Duodenal mucosa (tissue), 2 donors: ENCODE measurements at regions not wholly inside any gene's neighbourhood (a gene's known extent, or its start where the extent isn't known, plus 50 kb on each side); places are given as distances from the start of the nearest gene placed in this dataset.

Experiments
- H3K27ac ChIP-seq: one replicate; pipeline ENCODE4 v1.7.0; 2013; ENCODE audit warnings: low read depth, low read length
- H3K27me3 ChIP-seq, 2 donors: one replicate each; pipeline ENCODE4 v1.7.0; 2013; ENCODE audit warnings: low read length in 2 of 2, control low read depth in 1 of 2; ENCODE audit not compliant: insufficient read depth in 2 of 2, control insufficient read depth in 1 of 2
- H3K36me3 ChIP-seq, 2 donors: one replicate each; pipeline ENCODE4 v1.7.0; 2013; ENCODE audit warnings: low read length in 2 of 2, control low read depth in 1 of 2; ENCODE audit not compliant: insufficient read depth in 2 of 2, control insufficient read depth in 1 of 2
- H3K4me1 ChIP-seq, 2 donors: one replicate each; pipeline ENCODE4 v1.7.0; 2013; ENCODE audit warnings: low read length in 2 of 2, control low read depth in 1 of 2; ENCODE audit not compliant: insufficient read depth in 2 of 2, control insufficient read depth in 1 of 2
- H3K4me3 ChIP-seq, 2 donors: one replicate each; pipeline ENCODE4 v1.7.0; 2013; ENCODE audit warnings: low read length in 2 of 2, low read depth in 1 of 2
- H3K9ac ChIP-seq, 2 donors: one replicate each; pipeline ENCODE4 v1.7.0; 2013; ENCODE audit warnings: low read length in 2 of 2, low read depth in 1 of 2
- H3K9me3 ChIP-seq, 2 donors: one replicate each; pipeline ENCODE4 v1.7.0; 2013; ENCODE audit warnings: low read length in 2 of 2, control low read depth in 1 of 2; ENCODE audit not compliant: control insufficient read depth in 1 of 2

GRCh38 chr6:71134929-71135642 lies 153.5 kb upstream of the OGFRL1 start:
- Histone ChIP-seq H3K9me3 (no peaks in the 10 kb centered on the region), H3K36me3 (no peaks in the 10 kb centered on the region), H3K27me3 (no peaks in the 10 kb centered on the region), H3K4me3 (no peak overlapping the region), H3K9ac (no peak overlapping the region), H3K4me1 (no peaks in the 10 kb centered on the region), H3K27ac (no peak overlapping the region)

DNA sequence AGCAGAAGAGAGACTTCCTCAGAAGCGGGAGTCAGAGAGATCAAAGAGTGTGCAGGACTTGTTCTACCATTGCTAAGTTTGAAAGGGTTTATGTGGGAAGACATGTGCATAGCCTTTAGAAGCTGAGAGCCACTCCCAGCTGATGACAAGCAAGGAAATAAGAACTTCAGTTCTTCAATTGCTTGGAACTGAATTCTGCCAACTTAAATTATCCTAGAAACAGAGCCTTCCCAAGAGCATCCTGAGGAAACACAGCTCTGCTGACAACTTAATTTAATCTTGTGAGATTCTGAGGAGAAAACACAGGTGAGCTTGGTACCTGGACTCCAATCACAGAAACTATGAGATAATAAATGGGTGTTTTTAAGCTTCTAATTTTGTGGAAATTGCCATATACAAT lies 150.6 kb upstream of the OGFRL1 start:
- H3K27me3 ChIP-seq: no peaks in the 10 kb centered on the region
- no peak overlapping the region for H3K4me3 ChIP-seq
- H3K36me3 ChIP-seq: no peaks in the 10 kb centered on the region
- H3K9me3 ChIP-seq: no peaks in the 10 kb centered on the region
- no peak overlapping the region for H3K9ac ChIP-seq
- H3K27ac ChIP-seq: no peak overlapping the region
- H3K4me1 ChIP-seq: no peaks in the 10 kb centered on the region

DNA sequence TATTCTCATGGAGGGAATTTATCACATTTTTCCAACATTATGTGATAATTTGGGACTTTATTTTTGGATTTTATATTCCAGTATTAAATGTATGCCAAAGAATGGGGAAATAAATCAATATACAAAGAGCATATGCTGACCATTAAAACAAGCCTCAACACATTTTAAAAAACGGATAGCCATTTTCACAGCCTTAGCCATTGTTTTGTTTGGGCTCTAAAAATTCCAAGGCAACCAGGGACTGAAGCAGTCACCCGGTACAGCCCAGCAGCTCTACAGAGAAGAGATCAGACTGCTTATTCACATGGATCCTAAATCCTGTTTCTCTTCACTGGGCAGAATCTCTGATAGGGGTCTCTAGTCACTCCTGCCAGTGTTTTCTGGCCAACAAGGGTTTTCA lies 150.2 kb upstream of the OGFRL1 start:
- Histone ChIP-seq H3K27me3 (no peaks in the 10 kb centered on the region), H3K4me3 (no peak overlapping the region), H3K27ac (no peak overlapping the region), H3K4me1 (no peaks in the 10 kb centered on the region), H3K36me3 (no peaks in the 10 kb centered on the region), H3K9ac (no peak overlapping the region), H3K9me3 (no peaks in the 10 kb centered on the region)

- Histone ChIP-seq H3K36me3 (no peaks in the 10 kb centered on the region), H3K9ac (no peak overlapping the region), H3K9me3 (no peaks in the 10 kb centered on the region), H3K27ac (no peak overlapping the region), H3K4me3 (no peak overlapping the region), H3K4me1 (no peaks in the 10 kb centered on the region), H3K27me3 (no peaks in the 10 kb centered on the region)
Measured at GRCh38 chr6:71139249-71139648, 149.4 kb upstream of the OGFRL1 start.

- no peaks in the 10 kb centered on the region for H3K4me1 ChIP-seq
- H3K4me3 ChIP-seq: no peak overlapping the region
- H3K9me3 ChIP-seq: no peaks in the 10 kb centered on the region
- H3K36me3 ChIP-seq: no peaks in the 10 kb centered on the region
- no peak overlapping the region for H3K27ac ChIP-seq
- no peak overlapping the region for H3K9ac ChIP-seq
- H3K27me3 ChIP-seq: no peaks in the 10 kb centered on the region
Measured at GRCh38 chr6:71153755-71154325, 134.8 kb upstream of the OGFRL1 start.

DNA sequence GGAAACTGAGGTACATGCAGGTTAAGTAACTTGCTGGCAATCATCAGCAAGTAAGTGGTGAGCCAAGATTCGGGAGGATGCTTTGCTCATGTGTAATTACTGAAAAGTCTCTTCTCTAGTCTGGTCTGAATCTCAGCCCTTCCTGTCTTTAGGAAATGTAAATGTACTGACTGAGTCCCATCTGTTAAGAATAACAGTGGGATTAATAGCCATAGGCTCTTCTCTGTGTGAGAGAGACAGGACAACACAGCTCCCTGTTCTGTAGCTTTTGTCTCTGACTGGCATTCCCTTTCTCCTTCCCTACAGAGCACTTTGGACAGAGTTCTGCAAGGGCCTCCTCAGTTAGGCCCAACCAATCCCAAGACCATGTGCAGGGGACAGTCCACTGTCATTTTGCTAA lies 131.3 kb upstream of the OGFRL1 start:
- Histone ChIP-seq H3K9ac (no peak overlapping the region), H3K36me3 (no peaks in the 10 kb centered on the region), H3K9me3 (no peaks in the 10 kb centered on the region)

DNA sequence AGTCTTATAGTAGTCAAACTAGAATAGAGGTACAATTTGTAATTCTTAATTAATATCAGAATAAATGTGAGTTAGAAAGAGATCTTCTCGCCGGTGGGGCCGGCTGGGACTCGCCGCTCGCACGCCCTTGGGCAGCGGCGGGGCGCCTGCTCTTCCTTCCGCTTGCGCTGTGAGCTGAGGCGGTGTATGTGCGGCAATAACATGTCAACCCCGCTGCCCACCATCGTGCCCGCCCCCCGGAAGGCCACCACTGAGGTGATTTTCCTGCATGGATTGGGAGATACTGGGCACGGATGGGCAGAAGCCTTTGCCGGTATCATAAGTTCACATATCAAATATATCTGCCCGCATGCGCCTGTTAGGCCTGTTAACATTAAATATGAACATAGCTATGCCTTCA lies 123.7 kb upstream of the OGFRL1 start:
- Histone ChIP-seq H3K36me3 (no peaks in the 10 kb centered on the region), H3K9me3 (no peaks in the 10 kb centered on the region), H3K27me3 (no peaks in the 10 kb centered on the region), H3K9ac (no peak overlapping the region), H3K27ac (no peak overlapping the region), H3K4me3 (no peak overlapping the region), H3K4me1 (no peaks in the 10 kb centered on the region)

More for the DNA sequence above, 131.3 kb upstream of the OGFRL1 start:
- no peak overlapping the region for H3K4me3 ChIP-seq
- H3K4me1 ChIP-seq: no peaks in the 10 kb centered on the region
- H3K27me3 ChIP-seq: no peaks in the 10 kb centered on the region
- H3K27ac ChIP-seq: no peak overlapping the region

DNA sequence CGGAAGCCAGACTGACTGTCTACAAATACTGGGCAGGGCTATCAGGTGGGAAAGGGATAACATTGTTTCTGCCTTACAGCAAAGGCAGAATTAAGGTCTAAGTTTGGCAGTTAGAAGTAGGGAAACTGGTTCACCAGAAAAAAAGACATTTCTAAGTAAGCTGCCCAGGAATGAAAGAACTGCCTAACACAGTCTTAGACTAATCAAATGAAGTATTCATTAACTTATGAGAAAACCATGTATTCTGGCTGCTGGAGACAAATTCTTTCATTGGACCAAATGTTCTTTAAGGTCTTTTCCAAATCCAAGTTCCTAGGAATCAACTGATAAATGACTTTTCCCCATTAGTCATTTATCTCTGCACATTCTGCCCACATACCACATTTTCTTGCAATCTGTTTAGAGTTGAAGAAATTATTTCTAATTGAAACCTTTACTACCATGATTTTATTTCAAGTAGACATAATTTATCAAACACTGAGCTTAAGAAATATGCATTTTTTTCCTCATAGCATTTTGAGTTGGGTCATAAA lies 120.3 kb upstream of the OGFRL1 start:
- Histone ChIP-seq H3K27ac (no peak overlapping the region), H3K9me3 (no peaks in the 10 kb centered on the region), H3K4me3 (no peak overlapping the region), H3K9ac (no peak overlapping the region), H3K4me1 (no peaks in the 10 kb centered on the region), H3K27me3 (no peaks in the 10 kb centered on the region), H3K36me3 (no peaks in the 10 kb centered on the region)

- Histone ChIP-seq H3K36me3 (no peaks in the 10 kb centered on the region), H3K27me3 (no peaks in the 10 kb centered on the region), H3K27ac (no peak overlapping the region), H3K4me1 (no peaks in the 10 kb centered on the region), H3K9me3 (no peaks in the 10 kb centered on the region), H3K9ac (no peak overlapping the region), H3K4me3 (no peak overlapping the region)
Measured at GRCh38 chr6:71171497-71172070, 117.0 kb upstream of the OGFRL1 start.

GRCh38 chr6:71179249-71179885 lies 109.2 kb upstream of the OGFRL1 start:
- no peak overlapping the region for H3K4me3 ChIP-seq
- no peaks in the 10 kb centered on the region for H3K4me1 ChIP-seq
- H3K9me3 ChIP-seq: no peaks in the 10 kb centered on the region
- H3K27ac ChIP-seq: no peak overlapping the region
- no peaks in the 10 kb centered on the region for H3K36me3 ChIP-seq
- no peak overlapping the region for H3K9ac ChIP-seq
- H3K27me3 ChIP-seq: no peaks in the 10 kb centered on the region
